B cell (primary cell): ENCODE measurements at regions not wholly inside any gene's neighbourhood (a gene's known extent, or its start where the extent isn't known, plus 50 kb on each side); places are given as distances from the start of the nearest gene placed in this dataset.

Experiments used
- ATAC-seq: fragments of 200-7000 bp; cut with Tn5 transposase; one replicate; pipeline ENCODE4 v1.10.0; 2021; ENCODE audit warnings: low read depth, mild to moderate bottlenecking, moderate number of reproducible peaks, moderate library complexity
- CTCF ChIA-PET: fragments of 350-600 bp; sonication (Branson Sonifier 250); formaldehyde crosslinking; loops from one replicate; lab custom pipeline; 2021; ENCODE audit warnings: antibody characterized with exemption, inconsistent platforms; lab: Charles Lee
- POLR2A ChIA-PET: fragments of 350-600 bp; sonication (Branson Sonifier 250); formaldehyde crosslinking; loops from one replicate; lab custom pipeline; 2021; ENCODE audit warnings: antibody characterized with exemption; lab: Charles Lee
- DNase-seq: peaks from one replicate; pipeline ENCODE4 v3.0.0; 2013
- H2AFZ ChIP-seq: 2 replicates; pipeline ENCODE4 v1.6.1; 2012; ENCODE audit warnings: mild to moderate bottlenecking, low read depth, low read length; ENCODE audit not compliant: insufficient read depth, poor library complexity, severe bottlenecking
- H3K27ac ChIP-seq, 2 donors: 1 replicate in 1 of 2; 2 replicates in 1 of 2; pipeline ENCODE4 v1.5.1; 2012 to 2013; ENCODE audit warnings: low read length in 2 of 2, mild to moderate bottlenecking in 2 of 2, moderate library complexity in 1 of 2
- H3K27me3 ChIP-seq, 4 experiments: fragments of 200-600 bp in 1 of 4; sonication (generic) in 1 of 4; replicated peaks in 1 of 4; 1 replicate in 2 of 4; 2 replicates in 2 of 4; pipeline versions ENCODE4 v1.6.1 to v1.7.0; 2013 to 2016; ENCODE audit warnings: low read length in 3 of 4, mild to moderate bottlenecking in 2 of 4, mixed read lengths in 1 of 4, moderate library complexity in 1 of 4; ENCODE audit not compliant: insufficient read depth in 4 of 4, control insufficient read depth in 3 of 4; ENCODE audit errors: control extremely low read depth in 1 of 4
- H3K36me3 ChIP-seq, 2 experiments: replicated peaks in 1 of 2; 1 replicate in 1 of 2; 2 replicates in 1 of 2; pipeline versions ENCODE4 v1.6.1 to v1.7.1; 2013; ENCODE audit warnings: low read length in 1 of 2; ENCODE audit not compliant: insufficient read depth in 2 of 2, control insufficient read depth in 1 of 2; ENCODE audit errors: control extremely low read depth in 1 of 2, extremely low read depth in 1 of 2
- H3K4me1 ChIP-seq, 2 donors: fragments of 200-600 bp in 1 of 2; sonication (generic) in 1 of 2; 1 replicate in 1 of 2; 2 replicates in 1 of 2; pipeline versions ENCODE4 v1.5.1 to v1.6.1; 2013 to 2017; ENCODE audit warnings: low read length in 2 of 2; ENCODE audit not compliant: control insufficient read depth in 2 of 2, insufficient read depth in 2 of 2
- H3K4me2 ChIP-seq: replicated peaks from 2 replicates; pipeline ENCODE3; 2012; ENCODE audit warnings: mild to moderate bottlenecking, low read depth, low read length; ENCODE audit not compliant: poor library complexity, severe bottlenecking
- H3K4me3 ChIP-seq, 5 experiments: fragments of 200-600 bp in 1 of 5; sonication (generic) in 1 of 5; 1 replicate in 3 of 5; 2 replicates in 2 of 5; pipeline versions ENCODE4 v1.5.1 to v1.7.0; 2011 to 2016; ENCODE audit warnings: low read length in 4 of 5, mild to moderate bottlenecking in 4 of 5, low read depth in 2 of 5, control low read depth in 1 of 5, moderate library complexity in 1 of 5; ENCODE audit not compliant: insufficient read depth in 1 of 5; ENCODE audit errors: control extremely low read depth in 1 of 5, extremely low read depth in 1 of 5
- H3K79me2 ChIP-seq: fragments of 200-600 bp; sonication (generic); one replicate; pipeline ENCODE4 v1.6.0; 2016; ENCODE audit warnings: low read length; ENCODE audit not compliant: control insufficient read depth, insufficient read depth
- H3K9ac ChIP-seq: fragments of 200-600 bp; sonication (generic); 2 replicates; pipeline ENCODE4 v1.6.1; 2017; ENCODE audit warnings: mild to moderate bottlenecking, low read length, moderate library complexity
- H3K9me3 ChIP-seq, 3 donors: one replicate each; pipeline versions ENCODE4 v1.6.1 to v1.7.1; 2013; ENCODE audit warnings: low read length in 2 of 3; ENCODE audit not compliant: control insufficient read depth in 2 of 3, insufficient read depth in 1 of 3; ENCODE audit errors: control extremely low read depth in 1 of 3
- H4K20me1 ChIP-seq: 2 replicates; pipeline ENCODE4 v1.6.0; 2012; ENCODE audit warnings: mild to moderate bottlenecking, low read length; ENCODE audit not compliant: insufficient read depth, control insufficient read depth, poor library complexity, severe bottlenecking
- H3K27ac Mint-ChIP-seq: one replicate; pipeline ENCODE4 v1.8.0; 2021; ENCODE audit warnings: mixed read lengths
- H3K27me3 Mint-ChIP-seq: one replicate; pipeline ENCODE4 v1.8.0; 2021; ENCODE audit warnings: mixed read lengths
- H3K4me1 Mint-ChIP-seq: one replicate; pipeline ENCODE4 v1.8.0; 2021; ENCODE audit warnings: mixed read lengths
- H3K4me3 Mint-ChIP-seq: one replicate; pipeline ENCODE4 v1.8.0; 2021; ENCODE audit warnings: mixed read lengths
- H3K9me3 Mint-ChIP-seq: one replicate; pipeline ENCODE4 v1.8.0; 2022; ENCODE audit warnings: mixed read lengths; ENCODE audit not compliant: insufficient read depth
- EZH2 ChIP-seq: IDR thresholded peaks from 2 replicates; pipeline ENCODE4 v1.6.1; 2012; ENCODE audit warnings: borderline replicate concordance, low read depth, mild to moderate bottlenecking, moderate library complexity, low read length; ENCODE audit not compliant: insufficient read depth, poor library complexity, severe bottlenecking
- WGBS: methylation state at CpG from one replicate; pipeline ENCODE4 v1.1.5; 2013; ENCODE audit warnings: missing lambda C conversion rate; ENCODE audit not compliant: insufficient coverage; 5-methylcytosine and 5-hydroxymethylcytosine counted together
- intact Hi-C: fragments of 100-400 bp; cut with micrococcal nuclease; formaldehyde crosslinking; loops from one replicate; pipeline ENCODE4 v1.10.0; 2022
- TF ChIP-seq, protein P1 (sequence below): fragments of 200-600 bp; IDR thresholded peaks from one replicate; pipeline ENCODE4 v1.8.0; 2022; ENCODE audit warnings: antibody characterized with exemption, mild to moderate bottlenecking

DNA sequence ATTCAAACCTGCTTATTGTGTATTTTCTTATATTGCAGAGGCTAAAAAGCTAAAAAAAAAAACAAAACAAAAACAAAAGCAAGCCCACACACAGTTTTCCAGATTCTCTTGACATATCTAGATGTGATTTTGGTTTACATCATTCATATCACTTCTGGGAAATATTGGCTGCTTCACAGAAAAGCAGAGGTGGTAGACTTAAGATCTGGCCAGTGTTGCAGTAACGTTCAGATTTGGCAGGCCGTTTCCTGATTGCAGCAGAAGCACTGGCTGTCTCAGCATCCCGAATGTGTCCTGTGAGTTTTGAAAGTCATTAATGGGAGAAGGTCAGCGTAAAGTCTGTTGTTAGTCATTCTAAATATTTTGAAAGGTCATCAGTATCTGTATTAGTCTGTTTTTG, 2062.0 kb downstream of the ARAP2 start:
- Histone ChIP-seq H3K4me3 (no peak overlapping the region), H3K36me3 (no peaks in the 10 kb centered on the region), H3K27me3 (no peaks in the 10 kb centered on the region), H3K27ac (no peak overlapping the region), H3K9me3 (no peaks in the 10 kb centered on the region), H3K4me1 (no peaks in the 10 kb centered on the region), H4K20me1 (no peaks in the 10 kb centered on the region), H3K9ac (no peak overlapping the region), H3K79me2 (no peaks in the 10 kb centered on the region), H2AFZ (no peak overlapping the region), H3K4me2 (no peak overlapping the region)
- POLR2A ChIA-PET, result no interaction called here
- 88% methylated on average over 3 of the region's 4 CpGs for WGBS
- ATAC-seq, result no peak
- CTCF ChIA-PET, result no interaction called here
- intact Hi-C loops, result no loop called here
- TF ChIP-seq, protein P1, sequence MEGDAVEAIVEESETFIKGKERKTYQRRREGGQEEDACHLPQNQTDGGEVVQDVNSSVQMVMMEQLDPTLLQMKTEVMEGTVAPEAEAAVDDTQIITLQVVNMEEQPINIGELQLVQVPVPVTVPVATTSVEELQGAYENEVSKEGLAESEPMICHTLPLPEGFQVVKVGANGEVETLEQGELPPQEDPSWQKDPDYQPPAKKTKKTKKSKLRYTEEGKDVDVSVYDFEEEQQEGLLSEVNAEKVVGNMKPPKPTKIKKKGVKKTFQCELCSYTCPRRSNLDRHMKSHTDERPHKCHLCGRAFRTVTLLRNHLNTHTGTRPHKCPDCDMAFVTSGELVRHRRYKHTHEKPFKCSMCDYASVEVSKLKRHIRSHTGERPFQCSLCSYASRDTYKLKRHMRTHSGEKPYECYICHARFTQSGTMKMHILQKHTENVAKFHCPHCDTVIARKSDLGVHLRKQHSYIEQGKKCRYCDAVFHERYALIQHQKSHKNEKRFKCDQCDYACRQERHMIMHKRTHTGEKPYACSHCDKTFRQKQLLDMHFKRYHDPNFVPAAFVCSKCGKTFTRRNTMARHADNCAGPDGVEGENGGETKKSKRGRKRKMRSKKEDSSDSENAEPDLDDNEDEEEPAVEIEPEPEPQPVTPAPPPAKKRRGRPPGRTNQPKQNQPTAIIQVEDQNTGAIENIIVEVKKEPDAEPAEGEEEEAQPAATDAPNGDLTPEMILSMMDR, result no peak
- TF ChIP-seq EZH2, result no peak
- Mint-ChIP-seq H3K4me3 (no peak overlapping the region), H3K9me3 (peaks cover 5% of the 10 kb centered on the region), H3K4me1 (no peaks in the 10 kb centered on the region), H3K27ac (no peak overlapping the region), H3K27me3 (no peaks in the 10 kb centered on the region)
- no peak for DNase-seq

DNA sequence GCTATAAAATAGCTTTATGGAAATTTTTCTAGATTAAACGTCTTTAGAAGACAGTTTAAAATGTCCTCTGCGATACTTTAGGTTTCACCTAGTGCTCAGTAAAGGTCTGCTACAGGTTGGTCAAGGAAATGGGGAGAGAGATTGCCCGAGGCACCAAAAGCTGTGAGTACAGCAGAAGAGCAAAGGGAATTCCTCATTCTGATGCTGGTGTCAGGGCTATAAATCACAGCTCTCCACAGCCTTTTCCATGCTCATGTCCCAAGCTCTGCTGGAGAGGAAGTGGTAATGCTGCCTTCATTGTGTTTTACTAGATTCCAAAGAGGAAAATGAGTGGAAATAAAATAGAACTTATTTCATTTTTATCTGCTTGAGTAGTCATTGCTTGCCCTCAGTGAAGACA, 2060.4 kb downstream of the ARAP2 start:
- Mint-ChIP-seq H3K27me3 (no peaks in the 10 kb centered on the region), H3K4me1 (no peaks in the 10 kb centered on the region), H3K27ac (no peak overlapping the region), H3K9me3 (peaks cover 5% of the 10 kb centered on the region), H3K4me3 (no peak overlapping the region)
- H3K9me3 ChIP-seq, result no peaks in the 10 kb centered on the region
- H3K79me2 ChIP-seq, result no peaks in the 10 kb centered on the region
- ATAC-seq (no peak), DNase-seq (no peak)
- H3K27me3 ChIP-seq, result no peaks in the 10 kb centered on the region
- intact Hi-C loops, result no loop called here
- H3K4me1 ChIP-seq, result no peaks in the 10 kb centered on the region
- CTCF ChIA-PET, result no interaction called here
- H2AFZ ChIP-seq, result no peak overlapping the region
- H3K4me2 ChIP-seq, result no peak overlapping the region
- H4K20me1 ChIP-seq, result no peaks in the 10 kb centered on the region
- no peak overlapping the region for H3K4me3 ChIP-seq
- H3K27ac ChIP-seq, result no peak overlapping the region
- POLR2A ChIA-PET, result no interaction called here
- TF ChIP-seq EZH2, result no peak
- TF ChIP-seq, protein P1, result no peak
- H3K9ac ChIP-seq, result no peak overlapping the region
- no peaks in the 10 kb centered on the region for H3K36me3 ChIP-seq
- WGBS, result 80% methylated on average over 3 of the region's 3 CpGs
